ENCODE measurements at regions not wholly inside any gene's neighbourhood (a gene's known extent, or its start where the extent isn't known, plus 50 kb on each side); places are given as distances from the start of the nearest gene placed in this dataset.

- no peaks in the 10 kb centered on the region for H3K36me3 ChIP-seq
- Mint-ChIP-seq H3K36me3 (no peaks in the 10 kb centered on the region), H3K27ac (no peak overlapping the region), H3K4me1 (no peaks in the 10 kb centered on the region), H3K27me3 (ENCODE audit: insufficient read depth, low read depth) (no peaks in the 10 kb centered on the region), H3K4me3 (no peak overlapping the region), H3K9me3 (no peaks in the 10 kb centered on the region)
- H3K27ac ChIP-seq = no peak overlapping the region
- no peaks in the 10 kb centered on the region for H3K79me2 ChIP-seq (ENCODE audit: low read depth)
- no peak overlapping the region for H3K9ac ChIP-seq
- no peak for TF ChIP-seq CTCF (IDR thresholded peaks at IDR 0.05)
- no peaks in the 10 kb centered on the region for H4K20me1 ChIP-seq (ENCODE audit: low read depth)
- H3K4me1 ChIP-seq = no peaks in the 10 kb centered on the region
- no peaks in the 10 kb centered on the region for H3K9me3 ChIP-seq (ENCODE audit: low read depth)
- DNase-seq (ENCODE audit: low spot score) = no peak
- no peak overlapping the region for H2AFZ ChIP-seq (replicated peaks)
- no peak overlapping the region for H3K4me2 ChIP-seq
- H3K27me3 ChIP-seq = no peaks in the 10 kb centered on the region
- no peak overlapping the region for H3K4me3 ChIP-seq
- H3F3A ChIP-seq (ENCODE audit: low read depth) = no peaks in the 10 kb centered on the region
These were observed 344.6 kb upstream of the GJE1 start for GRCh38 chr6:141788096-141788495.

GRCh38 chr6:141783585-141783984, 349.1 kb upstream of the GJE1 start:
- H3K79me2 ChIP-seq (ENCODE audit: low read depth) = no peaks in the 10 kb centered on the region
- H3K36me3 Mint-ChIP-seq = no peaks in the 10 kb centered on the region
- H4K20me1 ChIP-seq (ENCODE audit: low read depth) = no peaks in the 10 kb centered on the region
- no peak overlapping the region for H3K9ac ChIP-seq
- H3F3A ChIP-seq (ENCODE audit: low read depth) = no peaks in the 10 kb centered on the region
- H3K4me1 Mint-ChIP-seq = no peaks in the 10 kb centered on the region
- H3K9me3 ChIP-seq (ENCODE audit: low read depth) = no peaks in the 10 kb centered on the region
- no peak overlapping the region for H3K4me3 Mint-ChIP-seq
- no peak overlapping the region for H3K4me3 ChIP-seq
- no peaks in the 10 kb centered on the region for H3K27me3 ChIP-seq
- H2AFZ ChIP-seq (replicated peaks) = no peak overlapping the region
- TF ChIP-seq EZH2phosphoT487 (IDR thresholded peaks at IDR 0.05) = no peak
- no peak for TF ChIP-seq CTCF (IDR thresholded peaks at IDR 0.05)
- no peak for TF ChIP-seq EZH2 (IDR thresholded peaks at IDR 0.05)
- H3K4me2 ChIP-seq = no peak overlapping the region
- no peaks in the 10 kb centered on the region for H3K36me3 ChIP-seq
- H3K4me1 ChIP-seq = no peaks in the 10 kb centered on the region
- no peaks in the 10 kb centered on the region for H3K27me3 Mint-ChIP-seq (ENCODE audit: insufficient read depth, low read depth)
- no peaks in the 10 kb centered on the region for H3K9me3 Mint-ChIP-seq
- no peak overlapping the region for H3K27ac ChIP-seq
- no peak overlapping the region for H3K27ac Mint-ChIP-seq
- no peak for DNase-seq (ENCODE audit: low spot score)

GRCh38 chr6:141780296-141780695, 352.4 kb upstream of the GJE1 start:
- H3F3A ChIP-seq (ENCODE audit: low read depth) = no peaks in the 10 kb centered on the region
- H3K36me3 ChIP-seq = no peaks in the 10 kb centered on the region
- H3K9ac ChIP-seq = no peak overlapping the region
- H3K4me3 Mint-ChIP-seq = no peak overlapping the region
- TF ChIP-seq EZH2 (IDR thresholded peaks at IDR 0.05) (no peak), EZH2phosphoT487 (IDR thresholded peaks at IDR 0.05) (no peak), CTCF (IDR thresholded peaks at IDR 0.05) (no peak)
- no peaks in the 10 kb centered on the region for H3K27me3 ChIP-seq
- no peaks in the 10 kb centered on the region for H3K9me3 ChIP-seq (ENCODE audit: low read depth)
- no peaks in the 10 kb centered on the region for H3K4me1 Mint-ChIP-seq
- no peaks in the 10 kb centered on the region for H4K20me1 ChIP-seq (ENCODE audit: low read depth)
- H3K9me3 Mint-ChIP-seq = no peaks in the 10 kb centered on the region
- no peak overlapping the region for H3K27ac Mint-ChIP-seq
- no peaks in the 10 kb centered on the region for H3K4me1 ChIP-seq
- no peaks in the 10 kb centered on the region for H3K79me2 ChIP-seq (ENCODE audit: low read depth)
- no peak overlapping the region for H2AFZ ChIP-seq (replicated peaks)
- H3K27me3 Mint-ChIP-seq (ENCODE audit: insufficient read depth, low read depth) = no peaks in the 10 kb centered on the region
- H3K4me3 ChIP-seq = no peak overlapping the region
- H3K27ac ChIP-seq = no peak overlapping the region
- H3K4me2 ChIP-seq = no peak overlapping the region
- no peaks in the 10 kb centered on the region for H3K36me3 Mint-ChIP-seq
- no peak for DNase-seq (ENCODE audit: low spot score)

- H3K79me2 ChIP-seq (ENCODE audit: low read depth) = no peaks in the 10 kb centered on the region
- DNase-seq (ENCODE audit: low spot score) = no peak
- no peak overlapping the region for H2AFZ ChIP-seq (replicated peaks)
- Mint-ChIP-seq H3K27ac (no peak overlapping the region), H3K36me3 (no peaks in the 10 kb centered on the region), H3K4me3 (no peak overlapping the region), H3K9me3 (no peaks in the 10 kb centered on the region), H3K4me1 (no peaks in the 10 kb centered on the region), H3K27me3 (ENCODE audit: insufficient read depth, low read depth) (no peaks in the 10 kb centered on the region)
- H3K4me2 ChIP-seq = no peak overlapping the region
- H3K36me3 ChIP-seq = no peaks in the 10 kb centered on the region
- no peaks in the 10 kb centered on the region for H3K4me1 ChIP-seq
- H3K9me3 ChIP-seq (ENCODE audit: low read depth) = no peaks in the 10 kb centered on the region
- H3K27ac ChIP-seq = no peak overlapping the region
- H3K9ac ChIP-seq = no peak overlapping the region
- no peaks in the 10 kb centered on the region for H4K20me1 ChIP-seq (ENCODE audit: low read depth)
- H3K4me3 ChIP-seq = no peak overlapping the region
- no peaks in the 10 kb centered on the region for H3F3A ChIP-seq (ENCODE audit: low read depth)
- TF ChIP-seq EZH2phosphoT487 (IDR thresholded peaks at IDR 0.05) = no peak
- no peak for TF ChIP-seq CTCF (IDR thresholded peaks at IDR 0.05)
- no peak for TF ChIP-seq EZH2 (IDR thresholded peaks at IDR 0.05)
- H3K27me3 ChIP-seq = no peaks in the 10 kb centered on the region
These were observed 368.3 kb upstream of the GJE1 start for GRCh38 chr6:141764388-141764787.
